ENCODE measurements at regions not wholly inside any gene's neighbourhood (a gene's known extent, or its start where the extent isn't known, plus 50 kb on each side); places are given as distances from the start of the nearest gene placed in this dataset.

- TF ChIP-seq EP300 (IDR thresholded peaks at IDR 0.05; ENCODE audit: low read depth) (no peak), CTCF (IDR thresholded peaks at IDR 0.05) (no peak), POLR2AphosphoS5 (IDR thresholded peaks at IDR 0.05) (no peak), POLR2A (IDR thresholded peaks at IDR 0.05) (no peak)
Measured at GRCh38 chr1:209473025-209473424, 110.5 kb upstream of the CAMK1G start.
